PC-9 (cell line): ENCODE measurements at regions not wholly inside any gene's neighbourhood (a gene's known extent, or its start where the extent isn't known, plus 50 kb on each side); places are given as distances from the start of the nearest gene placed in this dataset.

Source experiments
- EZH2 ChIP-seq: fragments of 200-600 bp; sonication (generic); IDR thresholded peaks from 2 replicates; pipeline ENCODE4 v1.8.0; 2017; ENCODE audit warnings: antibody characterized with exemption, low read depth
- TF ChIP-seq, protein P1 (sequence below): fragments of 200-600 bp; sonication (generic); conservative IDR thresholded peaks from 2 replicates; pipeline ENCODE4 v1.6.1; 2017; ENCODE audit warnings: mixed run types, antibody characterized with exemption, mild to moderate bottlenecking, moderate library complexity

GRCh38 chr12:107366322-107366721 is 273.0 kb upstream of the CRY1 start:
- TF ChIP-seq, protein P1, sequence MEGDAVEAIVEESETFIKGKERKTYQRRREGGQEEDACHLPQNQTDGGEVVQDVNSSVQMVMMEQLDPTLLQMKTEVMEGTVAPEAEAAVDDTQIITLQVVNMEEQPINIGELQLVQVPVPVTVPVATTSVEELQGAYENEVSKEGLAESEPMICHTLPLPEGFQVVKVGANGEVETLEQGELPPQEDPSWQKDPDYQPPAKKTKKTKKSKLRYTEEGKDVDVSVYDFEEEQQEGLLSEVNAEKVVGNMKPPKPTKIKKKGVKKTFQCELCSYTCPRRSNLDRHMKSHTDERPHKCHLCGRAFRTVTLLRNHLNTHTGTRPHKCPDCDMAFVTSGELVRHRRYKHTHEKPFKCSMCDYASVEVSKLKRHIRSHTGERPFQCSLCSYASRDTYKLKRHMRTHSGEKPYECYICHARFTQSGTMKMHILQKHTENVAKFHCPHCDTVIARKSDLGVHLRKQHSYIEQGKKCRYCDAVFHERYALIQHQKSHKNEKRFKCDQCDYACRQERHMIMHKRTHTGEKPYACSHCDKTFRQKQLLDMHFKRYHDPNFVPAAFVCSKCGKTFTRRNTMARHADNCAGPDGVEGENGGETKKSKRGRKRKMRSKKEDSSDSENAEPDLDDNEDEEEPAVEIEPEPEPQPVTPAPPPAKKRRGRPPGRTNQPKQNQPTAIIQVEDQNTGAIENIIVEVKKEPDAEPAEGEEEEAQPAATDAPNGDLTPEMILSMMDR, result no peak
- TF ChIP-seq EZH2, result no peak
